ENCODE measurements at regions not wholly inside any gene's neighbourhood (a gene's known extent, or its start where the extent isn't known, plus 50 kb on each side); places are given as distances from the start of the nearest gene placed in this dataset.

DNA sequence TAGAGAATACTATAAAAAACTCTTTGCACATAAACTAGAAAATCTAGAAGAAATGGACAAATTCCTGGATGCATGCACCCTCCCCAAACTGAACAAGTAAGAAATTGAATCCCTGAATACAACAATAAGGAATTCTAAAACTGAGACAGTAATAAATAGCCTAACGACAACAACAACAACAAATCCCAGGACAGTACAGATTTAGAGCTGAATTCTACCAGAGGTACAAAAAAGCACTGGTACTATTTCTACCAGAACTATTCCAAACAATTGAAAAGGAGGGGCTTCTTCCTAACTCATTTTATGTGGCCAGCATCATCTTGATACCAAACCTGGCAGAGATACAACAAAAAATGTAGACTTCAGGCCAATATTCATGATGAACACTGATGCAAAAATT, 394.4 kb upstream of the RORB start:
- TF ChIP-seq POLR2AphosphoS5 (IDR thresholded peaks at IDR 0.05; ENCODE audit: insufficient read depth, low read depth, low read length) (no peak), JUN (IDR thresholded peaks at IDR 0.05; ENCODE audit: borderline replicate concordance, insufficient read depth, insufficient read length, low read depth) (no peak), EZH2 (IDR thresholded peaks at IDR 0.05; ENCODE audit: borderline replicate concordance, low read depth, low read length, severe bottlenecking) (no peak), CTCF (IDR thresholded peaks at IDR 0.05; ENCODE audit: extremely low read depth in 1 of 2, insufficient read depth in 1 of 2, low read depth in 1 of 2, low read length in 2 of 2) (no peak), FOS (IDR thresholded peaks at IDR 0.05; ENCODE audit: borderline replicate concordance, insufficient read depth, low read length) (no peak), MYC (IDR thresholded peaks at IDR 0.05; ENCODE audit: low read depth, low read length) (no peak), GATA2 (IDR thresholded peaks at IDR 0.05; ENCODE audit: insufficient read depth, insufficient read length, low read depth, low read length) (no peak), POLR2A (IDR thresholded peaks at IDR 0.05; ENCODE audit: low read depth, low read length) (no peak)
- TF ChIP-seq, protein P1, sequence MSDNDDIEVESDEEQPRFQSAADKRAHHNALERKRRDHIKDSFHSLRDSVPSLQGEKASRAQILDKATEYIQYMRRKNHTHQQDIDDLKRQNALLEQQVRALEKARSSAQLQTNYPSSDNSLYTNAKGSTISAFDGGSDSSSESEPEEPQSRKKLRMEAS (IDR thresholded peaks at IDR 0.05; ENCODE audit: insufficient read depth, insufficient read length) = no peak
- H3K27me3 ChIP-seq (ENCODE audit: control insufficient read depth in 2 of 2, insufficient read depth in 2 of 2, low read length in 2 of 2) = no peaks in the 10 kb centered on the region
- H3K4me1 ChIP-seq (ENCODE audit: control insufficient read depth, extremely low read depth, insufficient read depth, low read length) = no peaks in the 10 kb centered on the region
- no peaks in the 10 kb centered on the region for H3K79me2 ChIP-seq (ENCODE audit: control insufficient read depth, insufficient read depth, low read length)
- H3K4me2 ChIP-seq (ENCODE audit: insufficient read depth, low read length) = no peak overlapping the region
- H3K36me3 ChIP-seq (ENCODE audit: control insufficient read depth in 2 of 2, extremely low read depth in 1 of 2, insufficient read depth in 2 of 2, low read length in 2 of 2) = no peaks in the 10 kb centered on the region
- BruUV-seq (replicated peaks) = no TSS peak
- intact Hi-C loops (cut with micrococcal nuclease) (no loop called here), dilution Hi-C loops (cut with MboI; ENCODE audit: extremely low pct_ligation_motif_present, low sequenced_read_pairs) (no loop called here)
- H2AFZ ChIP-seq (ENCODE audit: low read depth, low read length) = no peak overlapping the region
- H4K20me1 ChIP-seq (replicated peaks; ENCODE audit: control insufficient read depth, extremely low read depth, insufficient read depth, low read length) = no peaks in the 10 kb centered on the region
- FAIRE-seq (no peak), DNase-seq (ENCODE audit: low read depth, low spot score) (no peak)
- POLR2A ChIA-PET = no interaction called here
- no peak overlapping the region for H3K4me3 ChIP-seq (replicated peaks in 1 of 3; ENCODE audit: insufficient read depth in 1 of 3, low read depth in 1 of 3, low read length in 3 of 3)
- no peaks in the 10 kb centered on the region for H3K9me1 ChIP-seq (replicated peaks; ENCODE audit: control insufficient read depth, extremely low read depth, insufficient read depth, low read length)
- H3K9me3 ChIP-seq (replicated peaks; ENCODE audit: control insufficient read depth, insufficient read depth, low read length) = peaks cover 2% of the 10 kb centered on the region
- no peak overlapping the region for H3K9ac ChIP-seq (replicated peaks; ENCODE audit: extremely low read depth, insufficient read depth, low read length)
- H3K27ac ChIP-seq (ENCODE audit: insufficient read depth, low read depth, low read length) = no peak overlapping the region
- CTCF ChIA-PET = no interaction called here

All from endothelial cell of umbilical vein (primary cell).